ENCODE measurements at regions not wholly inside any gene's neighbourhood (a gene's known extent, or its start where the extent isn't known, plus 50 kb on each side); places are given as distances from the start of the nearest gene placed in this dataset.

DNA sequence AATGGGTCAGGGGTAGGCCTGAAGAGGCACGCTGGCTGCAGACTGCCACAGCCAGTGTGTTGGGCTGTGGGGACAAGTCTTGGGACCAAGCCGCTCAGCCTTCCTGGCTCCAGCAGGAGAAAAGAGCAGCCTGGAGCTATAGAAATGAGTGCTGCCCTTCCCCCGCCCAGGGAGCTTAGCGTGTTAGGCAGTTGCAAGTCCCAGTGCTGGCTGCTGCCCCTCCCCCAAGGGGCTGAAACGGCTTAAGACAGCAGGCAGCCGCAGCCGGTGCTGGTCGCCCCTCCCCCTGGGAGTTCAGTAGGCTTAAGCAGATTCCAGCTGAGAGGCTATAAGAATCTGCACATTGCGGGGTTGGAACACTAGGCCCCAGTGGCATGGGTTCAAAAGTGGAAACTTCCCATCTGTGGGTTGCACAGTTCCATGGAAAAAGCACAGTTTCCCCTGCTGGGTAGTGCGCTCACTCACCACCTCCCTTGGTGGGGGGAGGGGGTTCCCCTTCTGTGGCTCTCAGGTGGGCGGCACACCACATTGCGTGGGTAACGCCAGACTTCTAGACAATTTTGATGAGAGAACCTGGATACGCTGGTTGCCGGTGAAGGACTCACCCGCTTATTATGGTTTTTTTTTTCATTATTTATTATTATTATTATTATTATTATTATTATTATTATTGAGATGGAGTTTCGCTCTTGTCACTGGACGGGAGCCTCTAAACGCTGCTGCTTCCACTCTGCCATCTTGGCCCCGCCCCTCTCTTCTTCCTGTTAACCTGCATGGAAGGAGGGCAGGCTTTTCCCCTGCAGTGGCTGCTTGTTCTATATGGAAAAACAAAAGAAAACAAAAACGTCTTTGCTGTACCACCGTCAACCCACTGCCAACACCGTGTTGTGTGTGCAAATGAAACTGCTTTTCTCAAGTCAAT lies 151.1 kb downstream of the CXCL12 start:
- Histone ChIP-seq H3K27me3 (ENCODE audit: control insufficient read depth, insufficient read depth, low read length) (no peaks in the 10 kb centered on the region), H3K27ac (ENCODE audit: low read length) (no peak overlapping the region), H3K4me1 (ENCODE audit: control insufficient read depth, insufficient read depth, low read length) (peaks cover 16% of the 10 kb centered on the region), H3K36me3 (ENCODE audit: control insufficient read depth, insufficient read depth, low read length) (no peaks in the 10 kb centered on the region), H3K9me3 (replicated peaks; ENCODE audit: control insufficient read depth, low read depth, low read length) (no peaks in the 10 kb centered on the region), H3K4me3 (ENCODE audit: low read length) (no peak overlapping the region)
- 12% methylated on average over 10 of the region's 23 CpGs for WGBS (ENCODE audit: insufficient coverage)
- DNase-seq = peak; percentile 79

DNA sequence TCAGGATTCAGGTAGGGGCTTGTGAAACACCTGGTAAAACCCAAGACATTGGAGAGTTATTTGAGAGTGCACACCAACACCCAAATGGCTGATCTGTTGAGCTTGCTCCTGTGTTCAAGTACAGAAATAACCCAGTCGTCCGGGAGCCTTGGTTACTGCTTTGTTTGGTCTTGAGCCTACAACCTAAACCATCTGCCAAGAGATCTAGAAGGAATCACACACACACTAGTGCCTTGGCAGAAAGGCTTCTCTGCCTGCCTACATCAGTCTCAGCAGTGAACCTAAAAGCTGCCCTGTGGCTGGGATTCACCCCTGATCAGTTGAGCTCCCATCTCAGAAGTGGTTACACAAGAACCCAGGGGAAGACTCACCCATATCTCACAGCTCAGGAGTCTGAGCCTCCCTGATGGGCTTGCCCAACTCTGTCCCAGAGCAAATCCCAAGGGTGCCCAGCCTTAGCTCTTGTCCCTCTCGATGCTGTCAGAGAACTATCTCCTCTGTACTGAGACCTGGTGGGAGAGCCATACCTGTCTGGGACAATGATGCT lies 167.6 kb downstream of the CXCL12 start:
- Histone ChIP-seq H3K36me3 (ENCODE audit: control insufficient read depth, insufficient read depth, low read length) (no peaks in the 10 kb centered on the region), H3K9me3 (replicated peaks; ENCODE audit: control insufficient read depth, low read depth, low read length) (peaks cover 14% of the 10 kb centered on the region), H3K27me3 (ENCODE audit: control insufficient read depth, insufficient read depth, low read length) (no peaks in the 10 kb centered on the region), H3K4me3 (ENCODE audit: low read length) (no peak overlapping the region), H3K27ac (ENCODE audit: low read length) (no peak overlapping the region), H3K4me1 (ENCODE audit: control insufficient read depth, insufficient read depth, low read length) (no peaks in the 10 kb centered on the region)
- WGBS (ENCODE audit: insufficient coverage) = 100% methylated on average over 1 of the region's 3 CpGs
- DNase-seq = no peak

DNA sequence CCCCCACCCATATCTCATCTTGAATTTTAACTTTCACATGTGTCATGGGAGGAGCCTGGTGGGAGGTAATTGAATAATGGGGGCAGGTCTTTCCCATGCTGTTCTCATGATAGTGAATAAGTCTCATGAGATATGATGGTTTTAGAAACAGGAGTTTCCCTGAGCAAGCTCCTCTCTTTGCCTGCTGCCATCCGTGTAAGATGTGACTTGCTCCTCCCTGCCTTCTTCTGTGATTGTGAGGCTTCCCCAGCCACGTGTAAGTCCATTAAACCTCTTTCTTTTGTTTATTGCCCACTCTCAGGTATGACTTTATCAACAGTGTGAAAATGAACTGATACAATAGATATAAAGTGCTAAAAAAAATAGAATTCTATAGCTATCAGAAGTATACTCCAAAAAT lies 168.8 kb downstream of the CXCL12 start:
- Histone ChIP-seq H3K4me1 (ENCODE audit: control insufficient read depth, insufficient read depth, low read length) (no peaks in the 10 kb centered on the region), H3K27ac (ENCODE audit: low read length) (no peak overlapping the region), H3K9me3 (replicated peaks; ENCODE audit: control insufficient read depth, low read depth, low read length) (peaks cover 14% of the 10 kb centered on the region), H3K27me3 (ENCODE audit: control insufficient read depth, insufficient read depth, low read length) (no peaks in the 10 kb centered on the region), H3K36me3 (ENCODE audit: control insufficient read depth, insufficient read depth, low read length) (no peaks in the 10 kb centered on the region), H3K4me3 (ENCODE audit: low read length) (no peak overlapping the region)
- no CpG with 5 or more reads among the region's 2 CpGs for WGBS (ENCODE audit: insufficient coverage)
- DNase-seq = no peak

DNA sequence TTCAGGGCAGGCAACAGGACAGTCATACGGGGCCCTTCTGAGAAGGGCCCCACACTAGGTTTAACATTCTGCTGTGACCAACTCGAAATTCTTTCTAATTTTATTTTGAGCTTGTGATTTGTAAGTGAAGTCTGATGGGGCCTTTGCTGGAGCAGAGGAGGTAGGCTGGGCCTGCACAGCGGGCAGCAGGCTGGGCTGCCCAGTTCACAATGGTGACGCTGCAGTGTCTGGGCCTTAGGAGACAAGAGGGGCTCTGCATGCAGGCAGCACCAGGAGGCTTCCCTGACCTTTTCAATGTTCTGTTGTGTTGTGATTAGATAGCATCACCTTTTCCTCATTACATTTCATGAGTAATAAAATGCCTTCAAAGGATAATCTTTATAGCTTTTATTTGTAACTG lies 175.1 kb downstream of the CXCL12 start:
- H3K27ac ChIP-seq (ENCODE audit: low read length) = no peak overlapping the region
- H3K36me3 ChIP-seq (ENCODE audit: control insufficient read depth, insufficient read depth, low read length) = no peaks in the 10 kb centered on the region
- H3K27me3 ChIP-seq (ENCODE audit: control insufficient read depth, insufficient read depth, low read length) = no peaks in the 10 kb centered on the region
- 93% methylated on average over 2 of the region's 4 CpGs for WGBS (ENCODE audit: insufficient coverage)
- H3K4me1 ChIP-seq (ENCODE audit: control insufficient read depth, insufficient read depth, low read length) = peaks cover 3% of the 10 kb centered on the region
- H3K4me3 ChIP-seq (ENCODE audit: low read length) = no peak overlapping the region
- no peak for DNase-seq
- peaks cover 5% of the 10 kb centered on the region for H3K9me3 ChIP-seq (replicated peaks; ENCODE audit: control insufficient read depth, low read depth, low read length)

DNA sequence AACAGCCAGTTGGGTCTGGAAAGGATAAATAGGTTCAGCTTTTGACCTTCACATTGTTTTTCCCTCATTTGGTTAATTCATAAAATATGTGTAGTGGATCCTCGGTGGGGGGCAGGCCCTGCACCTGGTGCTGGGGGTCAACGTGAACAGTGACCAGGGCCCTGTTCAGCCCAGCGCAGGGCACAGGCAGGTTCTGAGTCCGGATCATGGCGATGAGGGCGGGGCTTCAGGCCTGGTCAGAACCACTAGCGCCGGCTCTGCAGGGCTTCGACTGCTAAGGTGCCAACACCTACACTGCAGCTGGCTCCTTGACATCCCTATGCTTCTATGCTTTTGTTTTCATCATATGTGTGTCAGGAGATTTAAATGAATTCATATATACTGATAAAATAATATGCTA lies 177.7 kb downstream of the CXCL12 start:
- H3K27ac ChIP-seq (ENCODE audit: low read length) = no peak overlapping the region
- no peak for DNase-seq
- H3K4me3 ChIP-seq (ENCODE audit: low read length) = no peak overlapping the region
- no peaks in the 10 kb centered on the region for H3K9me3 ChIP-seq (replicated peaks; ENCODE audit: control insufficient read depth, low read depth, low read length)
- H3K36me3 ChIP-seq (ENCODE audit: control insufficient read depth, insufficient read depth, low read length) = no peaks in the 10 kb centered on the region
- peaks cover 3% of the 10 kb centered on the region for H3K4me1 ChIP-seq (ENCODE audit: control insufficient read depth, insufficient read depth, low read length)
- H3K27me3 ChIP-seq (ENCODE audit: control insufficient read depth, insufficient read depth, low read length) = no peaks in the 10 kb centered on the region
- 81% methylated on average over 3 of the region's 9 CpGs for WGBS (ENCODE audit: insufficient coverage)

DNA sequence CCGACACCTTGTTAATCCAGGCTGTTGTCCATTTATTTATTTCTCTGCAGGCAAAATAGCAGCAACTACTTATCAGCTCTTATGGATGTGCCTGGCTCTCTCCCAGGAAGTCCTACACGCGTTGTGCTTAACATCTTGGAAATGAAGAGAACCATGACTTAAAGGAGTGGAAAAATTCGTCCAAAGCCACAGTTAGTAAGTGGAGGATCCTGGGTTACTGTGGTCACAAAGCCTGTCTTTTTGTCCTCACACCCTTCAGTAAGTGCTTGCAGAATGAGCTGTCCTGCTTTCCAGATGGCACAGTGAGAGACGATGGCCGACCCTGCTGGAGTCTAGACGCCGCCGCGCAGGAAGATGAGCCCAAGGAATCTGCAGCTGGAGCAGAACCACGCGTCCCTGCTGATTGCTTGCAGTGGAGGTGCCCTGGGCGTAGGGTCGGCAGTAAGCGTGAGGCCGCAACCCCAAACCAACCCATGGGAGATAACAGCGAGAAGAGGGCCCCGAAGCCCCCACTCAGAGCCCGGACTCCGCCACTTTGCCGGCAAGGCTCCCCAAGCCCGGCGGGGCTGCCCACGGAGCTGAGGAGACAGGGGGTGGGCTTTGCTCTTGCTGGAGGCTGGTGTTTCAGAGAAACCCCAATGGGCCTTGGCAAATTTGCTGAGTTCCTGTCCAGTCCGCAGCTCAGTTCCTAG lies 178.6 kb downstream of the CXCL12 start:
- Histone ChIP-seq H3K4me1 (ENCODE audit: control insufficient read depth, insufficient read depth, low read length) (peaks cover 3% of the 10 kb centered on the region), H3K36me3 (ENCODE audit: control insufficient read depth, insufficient read depth, low read length) (no peaks in the 10 kb centered on the region), H3K27ac (ENCODE audit: low read length) (no peak overlapping the region), H3K4me3 (ENCODE audit: low read length) (no peak overlapping the region), H3K9me3 (replicated peaks; ENCODE audit: control insufficient read depth, low read depth, low read length) (no peaks in the 10 kb centered on the region), H3K27me3 (ENCODE audit: control insufficient read depth, insufficient read depth, low read length) (no peaks in the 10 kb centered on the region)
- peak; percentile 64 for DNase-seq
- 86% methylated on average over 24 of the region's 25 CpGs for WGBS (ENCODE audit: insufficient coverage)

DNA sequence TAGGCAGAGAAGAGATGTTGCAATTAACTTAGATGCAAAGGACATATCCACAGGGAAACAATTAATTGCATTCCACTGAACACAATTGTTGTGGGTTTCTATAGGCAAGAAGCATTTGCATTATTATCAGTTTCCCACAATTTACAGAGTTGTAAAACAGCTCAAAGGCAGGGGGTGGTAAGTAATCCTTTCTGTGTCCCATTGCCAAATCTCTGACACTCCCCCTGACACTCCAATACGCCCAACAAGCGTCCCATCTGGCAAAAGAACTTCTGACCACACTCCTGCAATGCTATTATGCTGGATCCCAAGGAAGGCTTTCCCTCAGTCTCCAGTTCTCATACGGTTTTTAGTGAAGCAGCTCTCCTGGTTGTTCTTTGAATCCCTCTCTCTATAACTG lies 179.8 kb downstream of the CXCL12 start:
- 7% methylated on average over 3 of the region's 3 CpGs for WGBS (ENCODE audit: insufficient coverage)
- Histone ChIP-seq H3K27ac (ENCODE audit: low read length) (no peak overlapping the region), H3K4me3 (ENCODE audit: low read length) (no peak overlapping the region), H3K9me3 (replicated peaks; ENCODE audit: control insufficient read depth, low read depth, low read length) (no peaks in the 10 kb centered on the region), H3K36me3 (ENCODE audit: control insufficient read depth, insufficient read depth, low read length) (no peaks in the 10 kb centered on the region), H3K27me3 (ENCODE audit: control insufficient read depth, insufficient read depth, low read length) (no peaks in the 10 kb centered on the region), H3K4me1 (ENCODE audit: control insufficient read depth, insufficient read depth, low read length) (peaks cover 3% of the 10 kb centered on the region)
- peak; percentile 59 for DNase-seq

DNA sequence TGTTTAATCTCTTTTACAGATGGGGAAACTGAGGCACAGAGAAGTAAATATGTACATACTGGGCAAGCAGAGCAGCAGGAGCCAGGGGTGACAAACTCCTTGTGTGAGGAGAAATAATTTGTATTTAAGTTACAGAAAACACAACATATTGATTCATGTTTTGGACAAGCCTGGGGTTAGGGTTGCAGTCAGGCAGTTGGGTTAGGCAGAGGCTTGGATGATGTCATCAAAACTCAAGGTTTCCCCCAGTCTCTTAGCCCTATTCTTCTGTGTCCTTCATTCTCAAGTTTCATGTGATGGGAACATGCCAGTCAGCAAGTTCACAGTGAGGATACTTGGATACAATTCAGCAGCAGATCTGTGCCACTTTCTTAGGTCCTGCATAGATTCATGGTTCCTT lies 181.4 kb downstream of the CXCL12 start:
- DNase-seq = no peak
- Histone ChIP-seq H3K4me1 (ENCODE audit: control insufficient read depth, insufficient read depth, low read length) (peaks cover 11% of the 10 kb centered on the region), H3K4me3 (ENCODE audit: low read length) (no peak overlapping the region), H3K27ac (ENCODE audit: low read length) (no peak overlapping the region), H3K36me3 (ENCODE audit: control insufficient read depth, insufficient read depth, low read length) (no peaks in the 10 kb centered on the region), H3K9me3 (replicated peaks; ENCODE audit: control insufficient read depth, low read depth, low read length) (no peaks in the 10 kb centered on the region), H3K27me3 (ENCODE audit: control insufficient read depth, insufficient read depth, low read length) (no peaks in the 10 kb centered on the region)

DNA sequence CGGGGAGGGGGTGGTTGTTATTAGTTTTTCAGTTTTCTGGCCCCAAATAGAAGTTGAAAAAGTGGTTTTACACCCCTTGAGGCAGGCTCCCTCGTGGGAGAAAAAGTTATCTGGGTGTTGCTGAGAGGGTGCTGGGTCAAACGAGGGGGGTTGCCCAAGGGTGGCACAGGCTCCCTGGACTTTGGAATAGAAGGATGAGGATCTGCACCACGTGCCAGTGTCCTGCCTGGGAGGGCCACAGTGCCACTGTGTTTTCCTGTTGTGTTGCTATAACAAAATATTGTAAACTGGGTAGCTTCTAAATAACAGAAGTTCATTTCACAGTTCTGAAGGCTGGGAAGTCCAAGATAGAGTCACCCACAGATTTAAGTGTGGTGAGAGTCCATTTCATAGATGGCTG lies 181.9 kb downstream of the CXCL12 start:
- H3K27ac ChIP-seq (ENCODE audit: low read length) = no peak overlapping the region
- no peaks in the 10 kb centered on the region for H3K27me3 ChIP-seq (ENCODE audit: control insufficient read depth, insufficient read depth, low read length)
- peaks cover 17% of the 10 kb centered on the region for H3K4me1 ChIP-seq (ENCODE audit: control insufficient read depth, insufficient read depth, low read length)
- H3K4me3 ChIP-seq (ENCODE audit: low read length) = no peak overlapping the region
- WGBS (ENCODE audit: insufficient coverage) = 94% methylated on average over 3 of the region's 4 CpGs
- no peak for DNase-seq
- no peaks in the 10 kb centered on the region for H3K9me3 ChIP-seq (replicated peaks; ENCODE audit: control insufficient read depth, low read depth, low read length)
- H3K36me3 ChIP-seq (ENCODE audit: control insufficient read depth, insufficient read depth, low read length) = no peaks in the 10 kb centered on the region

DNA sequence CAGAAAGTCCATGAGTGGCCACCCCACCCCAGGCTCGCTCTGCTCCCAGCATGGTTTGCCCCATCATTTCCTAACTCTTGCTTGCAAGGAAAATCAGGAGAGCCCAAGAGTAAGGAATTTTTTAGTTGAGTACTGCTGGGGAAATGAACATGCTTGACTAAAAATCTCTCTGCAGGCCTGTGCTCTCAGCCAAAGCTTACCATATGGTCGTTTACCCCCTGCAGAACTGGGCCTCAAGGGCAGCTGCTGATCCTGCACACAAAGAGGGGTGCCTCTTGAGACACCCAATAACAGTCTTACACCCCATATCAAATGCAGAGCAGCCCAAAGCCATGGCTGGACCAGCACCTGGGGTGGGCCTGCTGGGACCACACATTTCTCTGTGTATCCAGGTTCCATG lies 183.2 kb downstream of the CXCL12 start:
- Histone ChIP-seq H3K27me3 (ENCODE audit: control insufficient read depth, insufficient read depth, low read length) (no peaks in the 10 kb centered on the region), H3K36me3 (ENCODE audit: control insufficient read depth, insufficient read depth, low read length) (no peaks in the 10 kb centered on the region), H3K9me3 (replicated peaks; ENCODE audit: control insufficient read depth, low read depth, low read length) (no peaks in the 10 kb centered on the region), H3K4me1 (ENCODE audit: control insufficient read depth, insufficient read depth, low read length) (peaks cover 17% of the 10 kb centered on the region), H3K27ac (ENCODE audit: low read length) (no peak overlapping the region), H3K4me3 (ENCODE audit: low read length) (no peak overlapping the region)
- no peak for DNase-seq
- WGBS (ENCODE audit: insufficient coverage) = 22% methylated on average over 1 of the region's 2 CpGs

Measured in muscle of leg (tissue), 3 donors.